ENCODE measurements at regions not wholly inside any gene's neighbourhood (a gene's known extent, or its start where the extent isn't known, plus 50 kb on each side); places are given as distances from the start of the nearest gene placed in this dataset.

DNA sequence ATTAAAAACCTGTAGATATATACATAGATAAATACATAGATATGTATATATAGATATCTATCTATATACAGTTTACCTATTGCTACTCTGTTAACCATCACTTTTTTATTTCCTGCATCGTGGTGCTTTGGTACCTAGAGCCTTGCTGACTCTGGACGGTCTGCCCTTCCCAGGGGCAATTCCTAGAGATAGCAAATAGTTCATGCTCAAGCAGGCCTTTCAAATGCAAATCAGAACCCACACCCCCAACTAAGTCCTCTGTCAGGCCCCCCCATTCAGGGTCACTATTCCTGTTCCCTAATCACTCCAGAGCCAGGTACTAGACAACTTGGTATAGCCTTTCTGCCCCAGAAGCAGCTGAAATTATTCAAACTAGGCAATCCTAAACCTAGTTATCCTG, 273.5 kb upstream of the ADGRL3 start:
- intact Hi-C loops (cut with micrococcal nuclease) (no loop called here), dilution Hi-C loops (cut with MboI; ENCODE audit: extremely low pct_ligation_motif_present, low sequenced_read_pairs) (no loop called here)
- no peaks in the 10 kb centered on the region for H3K4me1 ChIP-seq (ENCODE audit: control insufficient read depth, extremely low read depth, insufficient read depth, low read length)
- H3K9me3 ChIP-seq (replicated peaks; ENCODE audit: control insufficient read depth, insufficient read depth, low read length), result peaks cover 4% of the 10 kb centered on the region
- H3K9ac ChIP-seq (replicated peaks; ENCODE audit: extremely low read depth, insufficient read depth, low read length), result no peak overlapping the region
- ChIA-PET CTCF (no interaction called here), POLR2A (no interaction called here)
- DNase-seq (ENCODE audit: low read depth, low spot score), result no peak
- no peak overlapping the region for H3K27ac ChIP-seq (ENCODE audit: insufficient read depth, low read depth, low read length)
- H3K79me2 ChIP-seq (ENCODE audit: control insufficient read depth, insufficient read depth, low read length), result no peaks in the 10 kb centered on the region
- H3K4me3 ChIP-seq (replicated peaks in 1 of 3; ENCODE audit: insufficient read depth in 1 of 3, low read depth in 1 of 3, low read length in 3 of 3), result no peak overlapping the region
- no peaks in the 10 kb centered on the region for H3K27me3 ChIP-seq (ENCODE audit: control insufficient read depth in 2 of 2, insufficient read depth in 2 of 2, low read length in 2 of 2)
- H4K20me1 ChIP-seq (replicated peaks; ENCODE audit: control insufficient read depth, extremely low read depth, insufficient read depth, low read length), result no peaks in the 10 kb centered on the region
- H3K4me2 ChIP-seq (ENCODE audit: insufficient read depth, low read length), result no peak overlapping the region
- TF ChIP-seq, protein P1, sequence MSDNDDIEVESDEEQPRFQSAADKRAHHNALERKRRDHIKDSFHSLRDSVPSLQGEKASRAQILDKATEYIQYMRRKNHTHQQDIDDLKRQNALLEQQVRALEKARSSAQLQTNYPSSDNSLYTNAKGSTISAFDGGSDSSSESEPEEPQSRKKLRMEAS (IDR thresholded peaks at IDR 0.05; ENCODE audit: insufficient read depth, insufficient read length), result no peak
- TF ChIP-seq GATA2 (IDR thresholded peaks at IDR 0.05; ENCODE audit: insufficient read depth, insufficient read length, low read depth, low read length) (no peak), POLR2AphosphoS5 (IDR thresholded peaks at IDR 0.05; ENCODE audit: insufficient read depth, low read depth, low read length) (no peak), POLR2A (IDR thresholded peaks at IDR 0.05; ENCODE audit: low read depth, low read length) (no peak), JUN (IDR thresholded peaks at IDR 0.05; ENCODE audit: borderline replicate concordance, insufficient read depth, insufficient read length, low read depth) (no peak), EZH2 (IDR thresholded peaks at IDR 0.05; ENCODE audit: borderline replicate concordance, low read depth, low read length, severe bottlenecking) (no peak), MYC (IDR thresholded peaks at IDR 0.05; ENCODE audit: low read depth, low read length) (no peak), FOS (IDR thresholded peaks at IDR 0.05; ENCODE audit: borderline replicate concordance, insufficient read depth, low read length) (no peak)
- TF ChIP-seq, protein P2, sequence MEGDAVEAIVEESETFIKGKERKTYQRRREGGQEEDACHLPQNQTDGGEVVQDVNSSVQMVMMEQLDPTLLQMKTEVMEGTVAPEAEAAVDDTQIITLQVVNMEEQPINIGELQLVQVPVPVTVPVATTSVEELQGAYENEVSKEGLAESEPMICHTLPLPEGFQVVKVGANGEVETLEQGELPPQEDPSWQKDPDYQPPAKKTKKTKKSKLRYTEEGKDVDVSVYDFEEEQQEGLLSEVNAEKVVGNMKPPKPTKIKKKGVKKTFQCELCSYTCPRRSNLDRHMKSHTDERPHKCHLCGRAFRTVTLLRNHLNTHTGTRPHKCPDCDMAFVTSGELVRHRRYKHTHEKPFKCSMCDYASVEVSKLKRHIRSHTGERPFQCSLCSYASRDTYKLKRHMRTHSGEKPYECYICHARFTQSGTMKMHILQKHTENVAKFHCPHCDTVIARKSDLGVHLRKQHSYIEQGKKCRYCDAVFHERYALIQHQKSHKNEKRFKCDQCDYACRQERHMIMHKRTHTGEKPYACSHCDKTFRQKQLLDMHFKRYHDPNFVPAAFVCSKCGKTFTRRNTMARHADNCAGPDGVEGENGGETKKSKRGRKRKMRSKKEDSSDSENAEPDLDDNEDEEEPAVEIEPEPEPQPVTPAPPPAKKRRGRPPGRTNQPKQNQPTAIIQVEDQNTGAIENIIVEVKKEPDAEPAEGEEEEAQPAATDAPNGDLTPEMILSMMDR (IDR thresholded peaks at IDR 0.05; ENCODE audit: extremely low read depth in 1 of 2, insufficient read depth in 1 of 2, low read depth in 1 of 2, low read length in 2 of 2), result no peak
- no peaks in the 10 kb centered on the region for H3K9me1 ChIP-seq (replicated peaks; ENCODE audit: control insufficient read depth, extremely low read depth, insufficient read depth, low read length)
- no peak for FAIRE-seq
- H2AFZ ChIP-seq (ENCODE audit: low read depth, low read length), result no peak overlapping the region
- no peaks in the 10 kb centered on the region for H3K36me3 ChIP-seq (ENCODE audit: control insufficient read depth in 2 of 2, extremely low read depth in 1 of 2, insufficient read depth in 2 of 2, low read length in 2 of 2)
- BruUV-seq (replicated peaks), result no TSS peak
